Trophoblast cell (in vitro differentiated cells and primary cell): ENCODE measurements at regions not wholly inside any gene's neighbourhood (a gene's known extent, or its start where the extent isn't known, plus 50 kb on each side); places are given as distances from the start of the nearest gene placed in this dataset.

ENCODE experiments used
- DNase-seq, 2 donors: peaks; one replicate each; pipeline ENCODE4 v3.0.0-alpha.2; 2016
- H2AFZ ChIP-seq: 2 replicates; pipeline ENCODE4 v1.6.1; 2013; ENCODE audit warnings: low read length, moderate library complexity, mild to moderate bottlenecking; ENCODE audit not compliant: insufficient read depth, poor library complexity
- H2AK5ac ChIP-seq: 2 replicates; pipeline ENCODE4 v1.6.1; 2013; ENCODE audit warnings: mild to moderate bottlenecking, low read length
- H2BK120ac ChIP-seq: 2 replicates; pipeline ENCODE4 v1.6.1; 2013; ENCODE audit warnings: low read length, mild to moderate bottlenecking, moderate library complexity; ENCODE audit not compliant: insufficient read depth, poor library complexity
- H2BK12ac ChIP-seq: 2 replicates; pipeline ENCODE4 v1.6.1; 2013; ENCODE audit warnings: mild to moderate bottlenecking, low read length, moderate library complexity
- H2BK5ac ChIP-seq: 2 replicates; pipeline ENCODE4 v1.6.1; 2013; ENCODE audit warnings: low read length, low read depth, moderate library complexity, mild to moderate bottlenecking; ENCODE audit not compliant: poor library complexity
- H3K14ac ChIP-seq: 2 replicates; pipeline ENCODE4 v1.6.1; 2013; ENCODE audit warnings: mild to moderate bottlenecking, low read length
- H3K18ac ChIP-seq: 2 replicates; pipeline ENCODE4 v1.6.1; 2013; ENCODE audit warnings: mild to moderate bottlenecking, low read length
- H3K23ac ChIP-seq: 2 replicates; pipeline ENCODE4 v1.6.1; 2013; ENCODE audit warnings: low read length
- H3K27ac ChIP-seq: 2 replicates; pipeline ENCODE4 v1.5.1; 2013; ENCODE audit warnings: low read depth, mild to moderate bottlenecking, inconsistent platforms, low read length, moderate library complexity
- H3K27me3 ChIP-seq: 2 replicates; pipeline ENCODE4 v1.6.1; 2013; ENCODE audit warnings: inconsistent platforms, mild to moderate bottlenecking, low read length, moderate library complexity; ENCODE audit not compliant: insufficient read depth
- H3K36me3 ChIP-seq, 2 experiments: 1 replicate in 1 of 2; 2 replicates in 1 of 2; pipeline ENCODE4 v1.6.1; 2013; ENCODE audit warnings: low read length in 2 of 2, mild to moderate bottlenecking in 2 of 2, moderate library complexity in 1 of 2; ENCODE audit not compliant: insufficient read depth in 2 of 2, control insufficient read depth in 1 of 2
- H3K4ac ChIP-seq: 2 replicates; pipeline ENCODE4 v1.6.1; 2013; ENCODE audit warnings: low read depth, mild to moderate bottlenecking, low read length, moderate library complexity
- H3K4me1 ChIP-seq, 2 experiments: 1 replicate in 1 of 2; 2 replicates in 1 of 2; pipeline ENCODE4 v1.6.1; 2013; ENCODE audit warnings: low read length in 2 of 2, mild to moderate bottlenecking in 2 of 2, moderate library complexity in 1 of 2; ENCODE audit not compliant: insufficient read depth in 2 of 2, control insufficient read depth in 1 of 2
- H3K4me2 ChIP-seq: 2 replicates; pipeline ENCODE4 v1.6.1; 2013; ENCODE audit warnings: inconsistent platforms, mild to moderate bottlenecking, low read length, moderate library complexity
- H3K4me3 ChIP-seq: 2 replicates; pipeline ENCODE4 v1.5.1; 2013; ENCODE audit warnings: mild to moderate bottlenecking, low read depth, low read length, inconsistent platforms
- H3K79me1 ChIP-seq: one replicate; pipeline ENCODE4 v1.6.1; 2013; ENCODE audit warnings: low read length
- H3K79me2 ChIP-seq: 2 replicates; pipeline ENCODE4 v1.6.1; 2013; ENCODE audit warnings: low read length, mild to moderate bottlenecking; ENCODE audit not compliant: control insufficient read depth, insufficient read depth, poor library complexity
- H3K9ac ChIP-seq: 2 replicates; pipeline ENCODE4 v1.6.1; 2013; ENCODE audit warnings: mild to moderate bottlenecking, low read length
- H3K9me3 ChIP-seq: 2 replicates; pipeline ENCODE4 v1.6.1; 2013; ENCODE audit warnings: low read depth, mild to moderate bottlenecking, control low read depth, inconsistent platforms, low read length; ENCODE audit not compliant: insufficient read depth
- H4K12ac ChIP-seq: 2 replicates; pipeline ENCODE4 v1.6.1; 2013; ENCODE audit warnings: low read depth, mild to moderate bottlenecking, low read length, moderate library complexity
- H4K8ac ChIP-seq: 2 replicates; pipeline ENCODE4 v1.6.1; 2013; ENCODE audit warnings: low read depth, mild to moderate bottlenecking, low read length, moderate library complexity
- H4K91ac ChIP-seq: one replicate; pipeline ENCODE4 v1.6.1; 2013; ENCODE audit warnings: low read depth, mild to moderate bottlenecking, low read length, moderate library complexity
- WGBS: extraction: QIAGEN DNeasy Blood & Tissue Kit; methylation state at CpG from one replicate; pipeline ENCODE4 v1.1.7; 2013; ENCODE audit warnings: missing lambda C conversion rate; ENCODE audit not compliant: insufficient read length, insufficient coverage; ENCODE audit errors: extremely low coverage; 5-methylcytosine and 5-hydroxymethylcytosine counted together

DNA sequence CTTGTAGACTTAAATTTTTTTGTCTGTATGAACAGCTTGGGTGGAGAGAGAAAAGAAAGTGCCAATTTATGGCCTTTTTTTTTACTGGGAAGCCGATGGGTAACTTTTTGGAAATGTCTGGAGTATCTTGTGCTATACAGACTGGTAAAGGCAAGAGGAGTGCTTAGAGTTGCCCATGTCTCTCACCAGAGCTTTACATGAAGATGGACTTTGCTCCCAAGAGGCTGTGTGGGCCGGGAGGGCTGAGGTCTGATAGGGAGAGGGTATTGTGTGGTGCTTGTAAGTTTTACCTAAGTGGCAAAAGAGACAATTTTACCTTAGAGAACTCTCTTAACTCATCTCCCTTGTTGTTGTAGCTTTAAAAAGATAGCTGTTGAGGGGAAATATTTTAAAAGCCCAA, 203.2 kb downstream of the SEMA6A start:
- Histone ChIP-seq H3K4me2 (no peak overlapping the region), H3K9me3 (no peaks in the 10 kb centered on the region), H3K9ac (no peak overlapping the region), H3K36me3 (no peaks in the 10 kb centered on the region), H3K79me1 (no peaks in the 10 kb centered on the region), H3K4ac (no peak overlapping the region), H3K79me2 (no peaks in the 10 kb centered on the region), H2BK12ac (no peak overlapping the region), H2BK120ac (no peak overlapping the region), H2AK5ac (no peak overlapping the region), H3K23ac (no peak overlapping the region), H4K8ac (no peak overlapping the region), H3K4me3 (no peak overlapping the region), H3K4me1 (no peaks in the 10 kb centered on the region), H3K27ac (no peak overlapping the region), H4K91ac (no peak overlapping the region), H2AFZ (no peak overlapping the region), H3K18ac (no peak overlapping the region), H3K27me3 (no peaks in the 10 kb centered on the region), H4K12ac (no peak overlapping the region), H2BK5ac (no peak overlapping the region), H3K14ac (no peak overlapping the region)
- DNase-seq = no peak
- no CpG with 5 or more reads among the region's 2 CpGs for WGBS

DNA sequence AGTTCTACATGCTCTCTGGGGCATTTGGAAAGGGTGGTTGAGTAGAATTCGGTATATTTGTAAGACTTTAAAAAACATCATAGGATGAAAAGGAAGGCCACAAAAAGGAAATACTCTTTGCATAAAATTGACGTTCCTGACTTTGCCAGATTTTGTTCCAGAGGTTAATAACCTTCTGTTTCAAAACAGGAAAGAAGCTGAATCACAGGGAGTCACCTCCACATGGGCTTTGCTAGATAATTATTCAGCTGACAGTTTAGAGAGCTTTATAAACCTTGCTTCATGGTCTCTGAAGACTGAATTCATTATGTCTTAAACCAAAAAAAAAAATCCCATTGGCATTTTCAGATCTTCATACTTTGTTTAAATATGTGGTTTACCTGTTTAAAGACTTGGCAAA, 203.7 kb downstream of the SEMA6A start:
- no peak overlapping the region for H3K14ac ChIP-seq
- H3K9me3 ChIP-seq = no peaks in the 10 kb centered on the region
- H3K79me2 ChIP-seq = no peaks in the 10 kb centered on the region
- H3K23ac ChIP-seq = no peak overlapping the region
- no peak overlapping the region for H2AFZ ChIP-seq
- H3K9ac ChIP-seq = no peak overlapping the region
- H4K12ac ChIP-seq = no peak overlapping the region
- no peak overlapping the region for H2BK5ac ChIP-seq
- WGBS = no CpG with 5 or more reads among the region's 2 CpGs
- no peak overlapping the region for H3K4ac ChIP-seq
- H3K4me3 ChIP-seq = no peak overlapping the region
- H2AK5ac ChIP-seq = no peak overlapping the region
- H3K36me3 ChIP-seq = no peaks in the 10 kb centered on the region
- H2BK12ac ChIP-seq = no peak overlapping the region
- no peak overlapping the region for H4K8ac ChIP-seq
- no peak overlapping the region for H4K91ac ChIP-seq
- no peaks in the 10 kb centered on the region for H3K27me3 ChIP-seq
- no peak overlapping the region for H2BK120ac ChIP-seq
- no peak overlapping the region for H3K18ac ChIP-seq
- no peaks in the 10 kb centered on the region for H3K4me1 ChIP-seq
- DNase-seq = no peak
- H3K27ac ChIP-seq = no peak overlapping the region
- H3K4me2 ChIP-seq = no peak overlapping the region
- H3K79me1 ChIP-seq = no peaks in the 10 kb centered on the region

DNA sequence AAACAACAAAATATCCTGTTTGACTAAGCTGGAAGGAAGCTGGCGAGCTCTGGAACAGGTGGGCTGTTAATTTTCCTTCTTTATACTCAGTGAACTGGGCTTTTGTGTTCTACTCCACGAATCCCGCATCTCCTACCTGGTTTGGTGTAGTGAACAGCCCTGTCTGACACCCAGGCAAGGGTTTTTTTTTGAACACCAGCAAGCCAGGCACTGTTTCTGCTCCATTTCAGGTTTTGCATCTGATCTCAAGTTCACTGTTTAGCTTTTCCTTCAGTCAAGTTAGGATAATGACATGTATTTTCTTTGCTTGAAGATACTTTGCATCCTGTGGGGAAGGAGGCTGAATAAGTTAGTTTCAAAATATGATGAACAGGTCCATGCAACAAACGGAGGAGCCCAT, 204.5 kb downstream of the SEMA6A start:
- WGBS = no CpG with 5 or more reads among the region's 4 CpGs
- Histone ChIP-seq H2BK120ac (no peak overlapping the region), H2BK12ac (no peak overlapping the region), H3K23ac (no peak overlapping the region), H3K79me2 (no peaks in the 10 kb centered on the region), H3K79me1 (no peaks in the 10 kb centered on the region), H4K8ac (no peak overlapping the region), H4K12ac (no peak overlapping the region), H3K14ac (no peak overlapping the region), H4K91ac (no peak overlapping the region), H3K4ac (no peak overlapping the region), H2AK5ac (no peak overlapping the region), H3K36me3 (no peaks in the 10 kb centered on the region), H3K4me1 (no peaks in the 10 kb centered on the region), H2BK5ac (no peak overlapping the region), H3K18ac (no peak overlapping the region), H2AFZ (no peak overlapping the region), H3K9ac (no peak overlapping the region), H3K4me2 (no peak overlapping the region), H3K4me3 (no peak overlapping the region), H3K27ac (no peak overlapping the region), H3K27me3 (no peaks in the 10 kb centered on the region), H3K9me3 (no peaks in the 10 kb centered on the region)
- DNase-seq = no peak

DNA sequence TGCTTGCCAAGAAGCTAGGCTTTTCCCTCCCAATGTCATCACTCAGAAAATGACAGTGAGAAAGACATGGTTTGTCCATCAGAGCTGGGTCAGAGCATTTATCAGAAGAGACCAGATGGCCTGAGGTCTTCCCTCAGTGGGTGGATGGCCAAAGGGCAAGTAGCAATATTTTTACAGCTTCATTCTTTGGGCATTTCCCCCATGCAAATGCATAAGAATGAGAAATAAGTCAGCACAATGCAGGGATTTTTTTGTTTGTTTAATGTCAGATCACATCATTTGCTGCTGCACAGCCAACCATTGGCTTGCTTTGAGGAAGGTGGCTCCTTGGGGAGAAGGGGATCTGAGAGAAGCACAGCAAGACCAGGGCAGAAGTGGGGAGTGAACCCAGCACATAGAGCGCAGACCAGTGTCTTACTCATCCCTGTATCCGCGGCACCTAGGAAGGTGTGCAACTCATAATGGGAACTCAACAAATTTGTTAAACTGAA, 209.6 kb downstream of the SEMA6A start:
- no peak overlapping the region for H2AK5ac ChIP-seq
- H3K14ac ChIP-seq = no peak overlapping the region
- no peak overlapping the region for H3K4me3 ChIP-seq
- H2AFZ ChIP-seq = no peak overlapping the region
- H3K9me3 ChIP-seq = no peaks in the 10 kb centered on the region
- H3K79me1 ChIP-seq = no peaks in the 10 kb centered on the region
- H2BK5ac ChIP-seq = no peak overlapping the region
- H3K18ac ChIP-seq = no peak overlapping the region
- H3K9ac ChIP-seq = no peak overlapping the region
- H3K27ac ChIP-seq = no peak overlapping the region
- H3K4me1 ChIP-seq = peaks cover 3 to 6% of the 10 kb centered on the region in 2 experiments
- no peak overlapping the region for H3K4ac ChIP-seq
- H4K91ac ChIP-seq = no peak overlapping the region
- no peak overlapping the region for H2BK12ac ChIP-seq
- no peak overlapping the region for H3K23ac ChIP-seq
- no peaks in the 10 kb centered on the region for H3K36me3 ChIP-seq
- H3K4me2 ChIP-seq = no peak overlapping the region
- H4K12ac ChIP-seq = no peak overlapping the region
- H3K27me3 ChIP-seq = peaks cover 7% of the 10 kb centered on the region
- H3K79me2 ChIP-seq = no peaks in the 10 kb centered on the region
- H2BK120ac ChIP-seq = no peak overlapping the region
- no peak for DNase-seq
- no CpG with 5 or more reads among the region's 3 CpGs for WGBS
- no peak overlapping the region for H4K8ac ChIP-seq
